ENCODE measurements at regions not wholly inside any gene's neighbourhood (a gene's known extent, or its start where the extent isn't known, plus 50 kb on each side); places are given as distances from the start of the nearest gene placed in this dataset.

- DNase-seq = no peak
These were observed 120.0 kb upstream of the CITED2 start for GRCh38 chr6:139494376-139494990.

DNA sequence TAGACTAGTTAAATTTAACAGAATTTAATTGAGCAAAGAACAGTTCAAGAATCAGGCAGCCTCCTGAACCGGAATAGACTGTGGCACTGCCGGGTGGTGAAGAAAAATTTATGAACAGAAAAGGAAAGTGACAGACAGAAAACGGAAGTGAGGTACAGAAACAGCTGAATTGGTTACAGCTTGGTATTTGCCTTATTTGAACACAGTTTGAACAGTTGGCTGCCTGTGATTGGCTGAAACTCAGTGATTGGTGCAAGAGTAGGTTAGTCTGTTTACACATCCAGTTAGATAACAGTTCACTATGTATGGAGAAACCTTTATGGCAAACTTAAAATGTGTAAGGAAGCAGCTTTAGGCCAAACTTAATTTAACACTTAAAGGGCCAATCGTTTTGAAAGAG is 116.0 kb upstream of the CITED2 start:
- no peak for DNase-seq

GRCh38 chr6:139486476-139486799 is 112.0 kb upstream of the CITED2 start:
- no peak for DNase-seq

DNA sequence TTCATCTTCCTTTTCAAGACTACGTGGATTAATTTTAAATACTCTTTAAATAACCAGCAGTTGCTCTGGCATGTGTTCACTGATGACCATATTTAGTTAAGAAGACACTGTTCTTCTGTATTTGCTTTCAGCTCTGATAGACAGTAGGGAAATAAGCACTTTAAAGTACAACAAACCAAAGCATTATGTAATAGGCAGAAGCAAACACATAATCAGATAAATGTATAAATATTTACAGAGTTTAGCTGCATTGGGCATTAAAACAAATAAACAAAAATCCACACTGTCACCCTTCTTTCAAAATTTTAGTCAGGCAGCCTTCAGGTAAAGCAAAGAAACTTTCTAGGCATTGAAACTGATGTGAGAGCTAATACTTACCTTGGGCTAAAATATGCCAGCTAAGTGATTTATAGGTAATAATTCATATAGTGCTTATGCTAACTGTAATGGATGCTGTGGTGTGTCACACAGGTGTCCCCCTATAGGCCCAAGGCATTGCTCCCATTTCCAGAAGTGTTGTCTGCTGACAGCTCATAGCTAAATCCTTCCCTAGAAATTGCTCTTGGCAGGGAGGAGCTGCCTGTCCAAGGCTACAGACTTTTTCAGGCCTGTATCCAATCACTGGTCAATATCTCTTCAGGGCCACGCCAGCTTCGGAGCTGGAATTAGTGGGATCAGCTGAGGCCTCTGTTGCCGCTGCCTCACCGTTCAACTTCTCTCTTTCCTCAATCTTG is 111.5 kb upstream of the CITED2 start:
- no peak for DNase-seq

DNA sequence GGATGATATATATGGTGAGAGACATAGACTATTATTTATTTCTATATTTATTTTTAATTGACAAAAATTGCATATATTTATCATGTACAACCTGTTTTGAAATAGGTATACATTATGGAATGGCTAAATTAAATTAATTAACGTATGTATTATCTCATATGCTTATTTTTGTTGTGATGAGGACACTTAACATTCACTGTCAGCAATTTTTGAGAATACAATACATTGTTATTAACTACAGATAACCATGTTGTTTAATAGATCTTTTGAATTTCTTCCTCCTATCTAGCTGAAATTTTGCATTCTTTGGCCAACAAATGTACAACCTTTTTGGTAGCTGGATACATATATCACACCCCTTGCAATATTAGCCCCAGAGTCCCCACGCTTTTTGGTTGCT is 110.7 kb upstream of the CITED2 start:
- DNase-seq = no peak

GRCh38 chr6:139483079-139483478 is 108.6 kb upstream of the CITED2 start:
- no peak for DNase-seq

- no peak for DNase-seq
These were observed 107.8 kb upstream of the CITED2 start for GRCh38 chr6:139482287-139482686.

DNA sequence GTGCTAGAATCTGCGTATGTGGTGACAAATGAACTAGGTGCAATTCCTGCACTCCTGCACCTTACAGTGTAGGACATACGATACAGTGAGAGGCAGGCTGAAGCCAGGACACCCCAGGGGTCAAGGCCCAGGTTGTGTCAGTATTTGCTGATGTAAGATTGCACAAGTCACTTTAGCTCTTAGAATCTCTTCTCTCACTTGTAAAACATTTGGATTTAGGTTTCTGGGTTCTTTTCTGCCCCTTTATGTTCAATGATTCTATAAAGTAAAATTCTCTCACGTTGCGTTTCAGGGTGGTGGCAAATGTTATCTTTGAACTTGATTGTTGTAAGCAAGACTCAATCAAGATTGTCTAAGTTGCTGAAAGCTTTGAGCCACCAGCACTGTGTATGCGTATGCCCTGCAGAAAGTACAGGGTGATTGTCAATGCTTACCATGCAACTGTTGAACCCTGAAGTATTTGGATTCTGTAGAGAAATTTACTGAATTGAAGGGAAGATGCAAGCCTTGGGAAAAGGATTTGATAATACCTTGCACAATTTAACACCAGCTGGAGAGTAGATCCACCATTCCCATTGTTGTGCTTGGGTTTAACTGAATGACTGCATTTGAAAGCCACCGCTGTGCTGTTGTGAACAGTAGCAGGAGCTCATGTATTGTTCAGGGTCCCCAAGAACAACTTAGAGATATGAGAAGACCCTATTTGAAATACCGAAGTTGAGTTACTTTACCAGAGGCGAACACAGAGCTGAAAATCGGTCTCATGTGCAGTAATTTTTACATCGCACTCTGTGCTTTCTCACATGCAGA is 106.1 kb upstream of the CITED2 start:
- DNase-seq = no peak

- DNase-seq = no peak
These were observed 105.2 kb upstream of the CITED2 start for GRCh38 chr6:139479433-139480222.

DNA sequence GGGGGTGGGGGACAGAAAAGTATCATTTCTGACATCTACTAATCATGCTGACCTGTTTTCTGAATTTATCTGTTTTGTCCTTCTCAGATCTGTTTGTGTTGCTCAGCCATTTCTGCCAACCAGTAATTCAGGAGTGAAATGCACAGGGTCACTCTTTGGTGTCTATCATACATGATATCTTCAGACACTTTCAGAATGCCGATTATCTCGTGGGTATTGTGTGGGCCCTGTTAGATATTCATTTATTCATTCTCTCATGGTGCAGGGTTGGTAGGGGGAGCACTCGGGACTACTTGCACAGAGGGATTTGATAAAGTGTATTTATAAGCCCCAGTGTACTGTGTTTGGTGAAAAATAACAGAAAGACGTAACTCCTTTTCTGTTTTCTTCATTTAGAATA is 101.2 kb upstream of the CITED2 start:
- no peak for DNase-seq

DNA sequence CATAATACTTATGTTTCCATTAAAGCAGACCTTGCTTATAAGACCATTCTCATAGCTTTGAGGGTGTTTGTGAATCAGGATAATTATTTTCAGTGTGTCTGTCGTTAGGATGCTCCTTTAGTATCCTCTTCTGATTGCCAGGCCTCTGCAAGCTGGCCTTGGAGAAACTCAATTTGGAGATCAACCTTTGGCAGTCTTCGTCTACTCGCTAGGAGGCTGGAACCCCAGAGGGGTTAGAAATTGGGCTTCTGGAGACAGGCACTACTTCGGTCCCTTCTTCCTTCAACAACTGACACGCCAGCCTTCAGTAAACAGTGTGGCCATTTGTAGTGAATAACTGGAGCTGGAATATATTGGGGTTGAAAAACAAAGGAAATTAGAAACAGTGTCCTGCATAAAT is 100.8 kb upstream of the CITED2 start:
- DNase-seq = no peak

DNA sequence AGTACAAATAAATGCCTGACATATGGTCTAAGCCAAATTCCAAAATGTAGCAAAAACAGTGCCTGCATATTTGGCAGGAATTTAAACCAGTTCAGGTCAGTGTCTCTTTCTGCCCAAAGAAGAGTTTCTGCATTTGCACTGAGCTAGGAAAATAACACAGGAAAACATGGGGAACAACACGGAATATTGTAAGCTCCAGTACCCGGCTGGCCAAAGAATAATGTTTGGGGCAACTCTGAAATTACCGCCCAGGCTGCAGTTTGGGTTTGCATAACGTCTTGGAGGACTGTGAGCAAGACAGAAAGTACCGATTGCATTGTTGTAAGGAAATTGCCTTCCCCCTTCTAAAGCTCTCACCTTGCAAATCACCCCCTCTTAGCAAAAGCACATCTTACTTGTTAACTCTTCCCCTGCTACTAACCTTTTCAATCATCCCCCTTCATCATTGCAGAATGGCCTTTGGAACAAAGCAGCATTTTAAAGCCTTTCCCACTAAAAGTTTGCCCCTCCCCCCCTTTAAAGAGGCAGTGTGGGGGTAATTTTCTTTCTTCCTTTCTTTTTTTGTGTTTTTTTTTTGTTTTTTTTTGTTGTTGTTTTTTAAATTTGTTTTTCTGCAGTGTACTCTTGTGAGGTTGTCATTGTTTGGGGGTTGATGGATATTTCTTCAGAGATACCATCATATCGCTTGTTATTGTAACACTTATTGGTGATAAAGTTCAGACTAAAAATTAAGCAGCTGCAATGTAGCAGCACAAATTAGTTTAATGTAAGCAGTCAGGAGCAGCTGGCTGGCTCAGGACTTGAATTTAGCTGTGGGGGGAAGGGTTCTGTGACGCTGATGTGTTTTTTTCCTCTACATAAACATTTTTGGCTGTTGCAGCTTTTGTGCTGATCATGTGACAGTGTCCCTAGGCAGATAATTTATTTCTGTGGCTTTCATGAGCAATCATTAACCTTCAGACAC is 100.0 kb upstream of the CITED2 start:
- DNase-seq = no peak

DNA sequence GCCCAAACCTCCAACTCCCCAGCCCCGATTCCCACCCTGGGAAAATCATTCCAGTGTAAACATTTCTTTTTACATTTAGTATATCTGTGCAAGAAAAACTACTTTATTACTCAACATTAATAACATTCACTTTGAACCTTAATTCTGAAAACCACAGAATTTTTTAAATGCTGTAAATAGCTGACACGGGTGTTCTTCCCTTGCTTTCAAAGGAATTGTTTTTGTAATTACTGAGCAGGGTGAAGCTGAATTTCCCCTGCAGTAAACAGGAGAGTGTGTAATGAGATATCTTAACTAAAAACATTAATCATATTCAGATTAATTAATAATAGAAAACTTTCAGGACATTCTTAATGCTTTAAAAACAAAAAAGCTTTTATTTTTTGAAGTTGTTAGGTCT is 99.3 kb upstream of the CITED2 start:
- DNase-seq = no peak

DNA sequence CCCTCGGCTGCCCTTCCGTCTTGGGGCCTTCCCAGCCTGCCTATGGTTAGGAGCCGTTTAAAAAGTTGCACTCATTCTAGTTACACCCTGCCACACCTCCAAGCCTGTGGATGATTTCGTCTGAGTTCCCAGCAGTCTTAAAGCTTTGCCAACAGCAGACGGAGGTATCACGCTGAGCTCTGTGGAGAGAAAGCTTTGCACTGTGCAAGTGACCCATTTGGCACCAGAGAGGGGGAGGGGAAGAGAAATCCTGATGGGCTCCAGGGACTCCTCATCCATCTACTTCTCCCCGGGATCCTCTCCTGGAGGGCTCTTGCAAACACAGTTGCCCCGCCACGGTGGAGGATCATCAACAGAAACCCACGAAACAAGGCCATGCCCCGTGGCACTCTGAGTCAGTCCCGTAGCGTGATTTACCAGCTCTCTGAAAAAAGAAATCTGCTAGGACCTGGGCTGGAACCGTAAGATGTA is 98.8 kb upstream of the CITED2 start:
- no peak for DNase-seq

DNA sequence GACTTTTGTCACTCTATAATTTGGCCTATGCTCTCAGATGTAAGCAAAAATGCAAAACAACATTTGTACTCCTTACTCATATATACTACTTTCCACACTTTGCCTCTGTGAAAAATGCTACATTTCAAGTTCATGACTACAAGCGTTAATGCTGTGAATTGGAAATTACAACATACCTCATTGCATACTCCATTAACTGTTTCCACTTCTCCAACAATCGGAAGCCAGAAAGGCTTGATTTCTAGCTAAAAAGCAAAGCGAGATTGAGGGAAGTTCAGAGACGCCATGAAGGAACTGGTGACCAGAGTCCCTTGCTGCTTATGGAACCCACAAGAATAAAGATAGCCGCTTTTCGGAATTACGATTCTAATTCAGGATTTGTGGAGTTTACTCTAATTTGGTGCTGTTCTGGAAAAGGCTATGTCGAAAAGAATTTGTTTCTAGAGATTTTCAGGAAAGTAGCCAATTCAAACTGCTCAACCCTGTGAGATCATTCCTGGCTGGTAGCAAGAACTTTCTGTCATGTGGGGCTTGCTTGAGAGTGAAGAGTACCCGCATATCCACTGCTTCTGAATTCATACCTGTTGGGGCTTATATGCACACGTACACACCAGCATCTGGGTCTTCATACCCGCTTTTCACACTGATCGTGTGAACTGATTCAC is 98.0 kb upstream of the CITED2 start:
- DNase-seq = no peak

GRCh38 chr6:139470997-139471396 is 96.5 kb upstream of the CITED2 start:
- DNase-seq = no peak

DNA sequence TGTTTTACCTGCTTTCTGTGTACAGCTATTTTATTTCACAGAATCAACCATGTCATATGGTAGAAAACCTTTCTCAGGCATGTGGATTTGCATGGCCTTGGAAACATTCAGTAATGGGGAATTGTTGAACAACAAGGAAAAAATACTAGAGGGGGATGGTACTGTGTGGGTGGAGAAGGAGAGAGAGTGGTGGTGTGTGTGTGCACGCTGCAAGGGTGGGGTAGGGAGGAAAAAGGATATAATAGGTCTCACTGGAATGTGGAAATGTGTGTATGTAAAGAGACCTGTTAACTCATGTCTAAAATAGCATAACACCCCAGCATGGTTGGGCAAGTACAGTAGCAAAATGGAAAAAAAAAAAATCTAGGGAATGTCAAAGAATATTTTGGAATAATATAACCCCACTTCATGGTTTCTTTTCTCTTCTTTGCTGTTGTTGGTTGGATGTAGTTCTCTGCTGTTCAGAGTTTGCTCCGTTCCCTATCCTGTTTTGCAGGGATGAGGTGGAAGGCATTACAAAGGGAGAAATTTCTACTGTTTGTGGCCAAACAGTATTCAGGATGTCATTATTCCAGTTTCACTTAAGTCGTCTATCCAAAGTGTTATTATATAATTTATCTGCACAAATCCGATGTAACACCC is 93.9 kb upstream of the CITED2 start:
- DNase-seq = no peak

DNA sequence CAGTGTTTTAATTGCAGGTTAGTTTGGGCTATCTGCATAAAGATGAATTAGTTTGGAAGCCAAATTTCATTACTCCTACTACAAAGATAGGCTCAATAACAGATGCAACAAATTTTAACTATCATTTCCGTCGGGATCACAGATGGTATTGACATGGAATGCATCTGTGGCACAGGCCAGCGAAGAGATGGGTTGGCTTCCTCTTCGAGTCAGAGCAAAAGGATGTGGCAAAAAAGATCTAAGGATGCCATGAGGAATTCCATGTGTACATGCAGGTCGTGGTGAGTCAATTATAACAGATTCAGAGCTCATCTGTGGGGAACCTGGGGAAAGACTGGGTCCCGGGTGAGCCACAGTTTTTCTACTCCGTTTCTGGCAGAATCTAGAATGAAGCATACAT is 83.0 kb upstream of the CITED2 start:
- DNase-seq = no peak

- DNase-seq = no peak
These were observed 77.9 kb upstream of the CITED2 start for GRCh38 chr6:139452148-139452876.

- DNase-seq = no peak
These were observed 75.2 kb upstream of the CITED2 start for GRCh38 chr6:139449611-139450000.

All from activated CD4-positive, alpha-beta T cell treated with anti-CD3 and anti-CD28 coated beads, Interleukin-2, amount 50 U/mL, for 1 hour (primary cell).